Neural cell (in vitro differentiated cells): ENCODE measurements at regions not wholly inside any gene's neighbourhood (a gene's known extent, or its start where the extent isn't known, plus 50 kb on each side); places are given as distances from the start of the nearest gene placed in this dataset.

Experiments
- EP300 ChIP-seq: fragments of 450-650 bp; conservative IDR thresholded peaks from 2 replicates; pipeline ENCODE4 v1.6.1; 2014; ENCODE audit warnings: antibody characterized with exemption, mild to moderate bottlenecking, moderate library complexity; ENCODE audit not compliant: poor library complexity, severe bottlenecking
- POLR2AphosphoS5 ChIP-seq: IDR thresholded peaks from 2 replicates; pipeline ENCODE4 v1.6.1; 2012
- TF ChIP-seq, protein P1 (sequence below): fragments of 450-650 bp; IDR thresholded peaks from 2 replicates; pipeline ENCODE4 v1.5.1; 2014; ENCODE audit warnings: antibody characterized with exemption, mild to moderate bottlenecking, moderate library complexity; ENCODE audit not compliant: poor library complexity, severe bottlenecking

DNA sequence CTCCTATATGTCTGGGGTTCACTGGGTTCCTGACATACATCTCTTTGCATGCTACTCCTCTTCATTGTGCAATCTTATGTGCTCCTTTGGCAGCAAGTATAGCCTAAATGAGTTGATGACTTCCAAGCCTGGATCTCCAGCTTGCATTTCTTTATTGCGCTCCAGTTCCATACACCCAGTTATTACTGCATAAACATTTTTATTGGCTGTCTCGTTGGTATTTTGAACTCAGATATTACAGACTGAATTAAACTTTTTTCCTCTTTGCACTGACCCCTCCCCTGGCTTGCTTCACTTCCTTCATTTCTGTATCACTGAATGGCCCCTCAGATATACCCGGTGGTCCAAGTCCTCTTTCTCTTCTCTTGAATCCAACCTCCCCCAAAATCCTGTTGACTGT lies 219.2 kb downstream of the MC4R start:
- TF ChIP-seq, protein P1, sequence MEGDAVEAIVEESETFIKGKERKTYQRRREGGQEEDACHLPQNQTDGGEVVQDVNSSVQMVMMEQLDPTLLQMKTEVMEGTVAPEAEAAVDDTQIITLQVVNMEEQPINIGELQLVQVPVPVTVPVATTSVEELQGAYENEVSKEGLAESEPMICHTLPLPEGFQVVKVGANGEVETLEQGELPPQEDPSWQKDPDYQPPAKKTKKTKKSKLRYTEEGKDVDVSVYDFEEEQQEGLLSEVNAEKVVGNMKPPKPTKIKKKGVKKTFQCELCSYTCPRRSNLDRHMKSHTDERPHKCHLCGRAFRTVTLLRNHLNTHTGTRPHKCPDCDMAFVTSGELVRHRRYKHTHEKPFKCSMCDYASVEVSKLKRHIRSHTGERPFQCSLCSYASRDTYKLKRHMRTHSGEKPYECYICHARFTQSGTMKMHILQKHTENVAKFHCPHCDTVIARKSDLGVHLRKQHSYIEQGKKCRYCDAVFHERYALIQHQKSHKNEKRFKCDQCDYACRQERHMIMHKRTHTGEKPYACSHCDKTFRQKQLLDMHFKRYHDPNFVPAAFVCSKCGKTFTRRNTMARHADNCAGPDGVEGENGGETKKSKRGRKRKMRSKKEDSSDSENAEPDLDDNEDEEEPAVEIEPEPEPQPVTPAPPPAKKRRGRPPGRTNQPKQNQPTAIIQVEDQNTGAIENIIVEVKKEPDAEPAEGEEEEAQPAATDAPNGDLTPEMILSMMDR: no peak
- TF ChIP-seq EP300: no peak
- no peak for TF ChIP-seq POLR2AphosphoS5
